ENCODE measurements at regions not wholly inside any gene's neighbourhood (a gene's known extent, or its start where the extent isn't known, plus 50 kb on each side); places are given as distances from the start of the nearest gene placed in this dataset.

- TF ChIP-seq CTCF (IDR thresholded peaks at IDR 0.05) (no peak), POLR2A (IDR thresholded peaks at IDR 0.05) (no peak)
These were observed 753.3 kb upstream of the ROBO1 start for GRCh38 chr3:80521081-80521480.

All from Peyer's patch (tissue), 4 donors.